Hematopoietic multipotent progenitor cell treated with erythropoietin and hydrocortisone succinate and interleukin-3 and kit ligand, for 6 days (in vitro differentiated cells): ENCODE measurements at regions not wholly inside any gene's neighbourhood (a gene's known extent, or its start where the extent isn't known, plus 50 kb on each side); places are given as distances from the start of the nearest gene placed in this dataset.

Source experiments
- DNase-seq: peaks from one replicate; pipeline ENCODE4 v3.0.0-alpha.2; 2015

- DNase-seq, result no peak
These were observed 130.6 kb upstream of the TAB2 start for GRCh38 chr6:149186873-149187272.

- DNase-seq, result peak; percentile 51
These were observed 127.2 kb upstream of the TAB2 start for GRCh38 chr6:149190224-149190831.

GRCh38 chr6:149194820-149195558, 122.5 kb upstream of the TAB2 start:
- DNase-seq, result no peak

GRCh38 chr6:149196091-149196490, 121.4 kb upstream of the TAB2 start:
- DNase-seq, result no peak

GRCh38 chr6:149197482-149197881, 120.0 kb upstream of the TAB2 start:
- no peak for DNase-seq

GRCh38 chr6:149198265-149198664, 119.2 kb upstream of the TAB2 start:
- DNase-seq, result no peak

- DNase-seq, result no peak
These were observed 117.1 kb upstream of the TAB2 start for GRCh38 chr6:149200282-149200945.

GRCh38 chr6:149201068-149201655, 116.3 kb upstream of the TAB2 start:
- DNase-seq, result no peak

- DNase-seq, result no peak
These were observed 115.4 kb upstream of the TAB2 start for GRCh38 chr6:149202100-149202499.

- no peak for DNase-seq
These were observed 114.6 kb upstream of the TAB2 start for GRCh38 chr6:149202952-149203351.

- DNase-seq, result no peak
These were observed 114.0 kb upstream of the TAB2 start for GRCh38 chr6:149203509-149203908.

- no peak for DNase-seq
These were observed 109.3 kb upstream of the TAB2 start for GRCh38 chr6:149208134-149208601.

- peak; percentile 91 for DNase-seq
These were observed 107.4 kb upstream of the TAB2 start for GRCh38 chr6:149209871-149210775.

GRCh38 chr6:149211046-149211571, 106.4 kb upstream of the TAB2 start:
- peak; percentile 66 for DNase-seq

GRCh38 chr6:149212206-149212605, 105.3 kb upstream of the TAB2 start:
- no peak for DNase-seq

GRCh38 chr6:149212892-149213801, 104.4 kb upstream of the TAB2 start:
- DNase-seq, result no peak

GRCh38 chr6:149213829-149214228, 103.7 kb upstream of the TAB2 start:
- DNase-seq, result no peak

- no peak for DNase-seq
These were observed 101.1 kb upstream of the TAB2 start for GRCh38 chr6:149216459-149216858.

- peak; percentile 28 for DNase-seq
These were observed 100.0 kb upstream of the TAB2 start for GRCh38 chr6:149217466-149217888.

- no peak for DNase-seq
These were observed 99.0 kb upstream of the TAB2 start for GRCh38 chr6:149218471-149218870.

- DNase-seq, result no peak
These were observed 98.6 kb upstream of the TAB2 start for GRCh38 chr6:149218915-149219314.
